ENCODE measurements at regions not wholly inside any gene's neighbourhood (a gene's known extent, or its start where the extent isn't known, plus 50 kb on each side); places are given as distances from the start of the nearest gene placed in this dataset.

GRCh38 chr6:153526479-153526878 lies 395.4 kb upstream of the RGS17 start:
- Histone ChIP-seq H3K9me3 (ENCODE audit: control insufficient read depth, low read depth, low read length) (no peaks in the 10 kb centered on the region), H2BK20ac (ENCODE audit: low read depth, low read length, poor library complexity, severe bottlenecking) (no peak overlapping the region), H4K20me1 (ENCODE audit: control insufficient read depth, insufficient read depth, insufficient read length) (no peaks in the 10 kb centered on the region), H3K9ac (ENCODE audit: extremely low read depth, insufficient read length, low read length) (no peak overlapping the region), H2BK120ac (ENCODE audit: low read depth, low read length, poor library complexity, severe bottlenecking) (no peak overlapping the region), H3K79me2 (ENCODE audit: insufficient read depth, low read length) (no peaks in the 10 kb centered on the region), H3K23me2 (ENCODE audit: insufficient read length, low read depth, low read length, poor library complexity, severe bottlenecking) (no peaks in the 10 kb centered on the region), H2AFZ (ENCODE audit: low read length) (no peak overlapping the region), H3K4ac (ENCODE audit: low read depth, low read length) (no peak overlapping the region), H3K4me2 (ENCODE audit: insufficient read depth, insufficient read length, low read length) (no peak overlapping the region), H3T11ph (ENCODE audit: low read length) (no peak overlapping the region), H2AK5ac (ENCODE audit: insufficient read length, low read length) (no peak overlapping the region), H4K8ac (replicated peaks; ENCODE audit: insufficient read length, low read depth, low read length) (no peak overlapping the region), H3K27me3 (ENCODE audit: insufficient read depth, low read length) (no peaks in the 10 kb centered on the region), H3K56ac (ENCODE audit: insufficient read length, low read depth, low read length) (no peak overlapping the region), H3K79me1 (ENCODE audit: insufficient read depth, low read depth, low read length, poor library complexity, severe bottlenecking) (no peaks in the 10 kb centered on the region), H3K23ac (ENCODE audit: insufficient read length, low read depth, low read length) (no peak overlapping the region), H2BK5ac (ENCODE audit: insufficient read length, low read length) (no peak overlapping the region), H3K14ac (ENCODE audit: insufficient read depth, low read length) (no peak overlapping the region), H2BK12ac (ENCODE audit: insufficient read length, low read depth, low read length) (no peak overlapping the region), H2BK15ac (ENCODE audit: low read depth, low read length) (no peak overlapping the region), H3K4me1 (ENCODE audit: insufficient read depth, low read length) (no peaks in the 10 kb centered on the region), H3K18ac (ENCODE audit: insufficient read length, low read depth, low read length) (no peak overlapping the region), H4K91ac (ENCODE audit: insufficient read length, low read depth, low read length) (no peak overlapping the region), H4K5ac (ENCODE audit: insufficient read length, low read depth, low read length) (no peak overlapping the region), H3K27ac (ENCODE audit: insufficient read length, low read depth, low read length) (no peak overlapping the region)
- Mint-ChIP-seq H3K4me1 (no peaks in the 10 kb centered on the region), H3K36me3 (ENCODE audit: insufficient read depth in 1 of 3, low read depth in 3 of 3) (no peaks in the 10 kb centered on the region; a peak in 1 of 7 replicates), H3K9me3 (peaks cover 0 to 3% of the 10 kb centered on the region in 2 experiments; a peak in 4 of 5 replicates), H3K4me3 (no peak overlapping the region), H3K27ac (peak overlapping the region in 1 of 3 experiments; percentile 45; a peak in 1 of 7 replicates), H3K27me3 (ENCODE audit: low read depth) (no peaks in the 10 kb centered on the region)
- no peak for TF ChIP-seq CTCF (conservative IDR thresholded peaks at IDR 0.05)
- no CpG with 5 or more reads among the region's 3 CpGs for WGBS (ENCODE audit: extremely low coverage, insufficient read length, low lambda C conversion rate)
- DNase-seq = no peak
